ENCODE measurements at regions not wholly inside any gene's neighbourhood (a gene's known extent, or its start where the extent isn't known, plus 50 kb on each side); places are given as distances from the start of the nearest gene placed in this dataset.

DNA sequence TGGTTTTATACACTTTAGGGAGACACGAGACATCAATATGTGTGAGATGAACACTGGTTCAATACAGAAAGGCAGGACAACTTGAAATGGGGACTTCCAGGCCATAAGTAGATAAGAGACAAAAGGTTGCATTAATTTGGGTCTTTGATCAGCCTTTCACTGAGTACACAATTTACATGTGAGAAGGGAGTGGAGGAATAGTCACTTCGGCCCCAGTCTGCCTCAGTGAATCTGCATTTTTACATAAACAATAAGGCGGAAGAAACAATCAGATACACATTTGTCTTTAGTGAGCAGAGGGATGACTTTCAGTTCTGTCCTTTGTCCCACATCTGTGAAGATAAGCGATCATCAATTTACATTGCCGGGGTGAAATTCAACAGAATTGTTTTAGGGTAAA is 104.3 kb upstream of the ARL4C start:
- TF ChIP-seq YY1 (IDR thresholded peaks at IDR 0.05; ENCODE audit: insufficient read depth, insufficient read length) (no peak), ZNF274 (IDR thresholded peaks at IDR 0.05; ENCODE audit: low read depth, low read length) (no peak)

All from NT2/D1 (cell line).